GM12865 (cell line): ENCODE measurements at regions not wholly inside any gene's neighbourhood (a gene's known extent, or its start where the extent isn't known, plus 50 kb on each side); places are given as distances from the start of the nearest gene placed in this dataset.

Experiments
- DNase-seq: peaks from one replicate; pipeline ENCODE4 v3.0.0; 2010; ENCODE audit warnings: low read depth
- H3K4me3 ChIP-seq: 2 replicates; pipeline ENCODE4 v1.5.1; 2011; ENCODE audit warnings: mild to moderate bottlenecking, low read depth, low read length, control low read depth
- CTCF ChIP-seq: IDR thresholded peaks from 2 replicates; pipeline ENCODE4 v1.5.1; 2011; ENCODE audit warnings: low read length, control low read depth, low read depth, inconsistent platforms; ENCODE audit not compliant: insufficient read depth; ENCODE audit errors: missing control alignments

GRCh38 chr22:34102633-34103032 lies 182.4 kb upstream of the LARGE1 start:
- H3K4me3 ChIP-seq: no peak overlapping the region
- no peak for DNase-seq
- no peak for TF ChIP-seq CTCF

DNA sequence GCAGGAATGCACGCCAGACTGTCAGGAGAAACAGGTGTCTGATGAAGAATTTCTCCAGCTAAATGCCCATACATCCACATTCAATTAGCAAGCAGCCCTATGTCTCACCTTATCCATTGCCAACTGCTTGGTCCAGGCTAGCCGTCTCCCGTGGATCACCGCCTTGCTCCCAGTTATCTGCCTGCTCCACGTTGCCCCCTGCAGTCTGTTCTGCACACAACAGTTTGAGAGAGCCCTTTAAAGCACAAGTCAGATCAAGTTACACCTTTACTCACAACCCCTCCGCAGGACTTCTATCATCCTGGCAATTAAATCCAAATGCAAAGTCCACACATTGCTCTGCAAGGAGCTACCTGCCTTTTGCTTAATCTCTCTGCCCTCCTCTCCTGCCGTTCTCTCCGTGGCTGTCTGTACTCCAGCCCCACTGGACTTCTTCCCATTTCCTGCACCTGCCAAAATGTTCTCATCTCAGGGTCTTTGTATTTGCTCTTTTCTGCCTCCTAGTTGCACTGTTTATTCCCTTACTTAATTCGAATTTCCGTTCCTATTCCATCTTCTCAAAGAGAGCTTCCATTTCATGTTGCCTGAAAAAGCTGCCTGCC lies 185.3 kb upstream of the LARGE1 start:
- H3K4me3 ChIP-seq: no peak overlapping the region
- peak; percentile 46 for DNase-seq
- peak; percentile 73 for TF ChIP-seq CTCF

GRCh38 chr22:34108168-34108567 lies 187.9 kb upstream of the LARGE1 start:
- no peak for TF ChIP-seq CTCF
- DNase-seq: no peak
- no peak overlapping the region for H3K4me3 ChIP-seq

GRCh38 chr22:34111210-34111824 lies 191.0 kb upstream of the LARGE1 start:
- no peak overlapping the region for H3K4me3 ChIP-seq
- peak; percentile 57 for DNase-seq
- TF ChIP-seq CTCF: peak; percentile 87

DNA sequence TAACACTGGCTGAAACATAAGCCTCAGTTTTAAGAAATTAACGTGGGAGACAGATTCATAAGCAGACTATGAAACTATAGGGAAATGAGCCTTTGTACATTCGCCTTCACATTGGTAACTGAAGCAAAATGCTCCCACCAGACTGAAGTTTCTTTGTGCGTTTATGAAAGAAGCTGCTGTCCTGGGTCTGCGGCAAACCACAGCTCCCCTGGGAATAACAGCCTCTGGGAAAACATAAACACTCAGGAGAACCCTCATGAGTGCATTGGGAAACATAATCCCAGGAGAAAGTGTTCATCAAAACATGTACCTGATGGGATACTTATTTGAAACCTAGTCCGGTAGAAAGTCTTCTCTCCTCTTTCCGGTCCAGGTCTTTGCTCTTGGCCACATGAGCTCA lies 193.1 kb upstream of the LARGE1 start:
- no peak for TF ChIP-seq CTCF
- DNase-seq: no peak

GRCh38 chr22:34114406-34114805 lies 194.1 kb upstream of the LARGE1 start:
- H3K4me3 ChIP-seq: no peak overlapping the region
- DNase-seq: no peak
- TF ChIP-seq CTCF: no peak

More for the DNA sequence above, 193.1 kb upstream of the LARGE1 start:
- H3K4me3 ChIP-seq: no peak overlapping the region

DNA sequence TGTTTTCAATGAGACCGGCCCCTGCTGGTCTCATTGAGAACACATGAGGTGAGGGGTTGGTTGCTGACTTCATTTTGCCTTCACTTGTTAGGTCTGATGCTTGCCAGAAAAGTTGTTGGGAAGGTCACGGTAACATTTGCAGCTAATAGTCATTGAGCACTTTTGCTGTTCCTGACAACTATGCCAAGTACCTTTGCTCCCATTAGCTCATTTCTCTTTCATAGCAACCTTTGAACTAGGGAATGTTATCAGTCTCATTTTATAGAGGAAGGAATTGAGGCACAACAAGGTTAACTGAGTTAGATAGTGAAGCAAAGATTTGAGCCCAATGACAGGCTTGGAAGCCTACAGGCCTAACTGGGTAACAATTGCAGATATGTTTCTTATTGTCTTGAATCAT lies 195.4 kb upstream of the LARGE1 start:
- no peak overlapping the region for H3K4me3 ChIP-seq
- TF ChIP-seq CTCF: no peak
- no peak for DNase-seq
